ENCODE measurements at regions not wholly inside any gene's neighbourhood (a gene's known extent, or its start where the extent isn't known, plus 50 kb on each side); places are given as distances from the start of the nearest gene placed in this dataset.

DNA sequence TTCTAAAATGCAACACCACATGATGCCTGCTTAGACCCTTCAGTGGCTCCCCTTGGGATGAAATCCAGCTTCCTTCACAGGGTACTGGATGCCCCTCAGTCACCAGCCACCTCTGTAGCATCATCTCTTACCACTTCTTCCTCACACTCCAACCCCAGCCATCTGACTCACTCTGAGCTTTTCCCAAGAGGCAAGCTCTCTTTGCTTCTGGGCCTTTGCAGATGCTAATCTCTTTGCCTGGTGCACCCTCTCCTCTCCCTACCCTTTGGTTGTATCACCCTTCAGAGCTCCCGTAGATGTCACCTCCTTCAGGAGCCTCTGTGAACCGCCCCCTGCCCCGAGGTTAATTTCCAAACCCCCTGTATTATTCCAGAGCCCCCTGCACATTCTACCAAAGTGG, 164.8 kb upstream of the ZC3H12A start:
- no peak overlapping the region for H2AFZ ChIP-seq (ENCODE audit: low read depth)
- H3K4me1 ChIP-seq (ENCODE audit: low read depth, poor library complexity, severe bottlenecking), result no peaks in the 10 kb centered on the region
- H3K79me2 ChIP-seq (ENCODE audit: insufficient read depth, low read depth), result no peaks in the 10 kb centered on the region
- H4K20me1 ChIP-seq (ENCODE audit: insufficient read depth), result no peaks in the 10 kb centered on the region
- H3K27ac ChIP-seq, result no peak overlapping the region
- H3K4me2 ChIP-seq, result no peak overlapping the region
- H3K4me3 ChIP-seq (IDR thresholded peaks at IDR 0.05; ENCODE audit: insufficient read depth, low read depth, low read length), result no peak overlapping the region
- H3K9ac ChIP-seq, result no peak overlapping the region
- no peaks in the 10 kb centered on the region for H3K36me3 ChIP-seq (ENCODE audit: insufficient read depth)
- TF ChIP-seq, protein P1, sequence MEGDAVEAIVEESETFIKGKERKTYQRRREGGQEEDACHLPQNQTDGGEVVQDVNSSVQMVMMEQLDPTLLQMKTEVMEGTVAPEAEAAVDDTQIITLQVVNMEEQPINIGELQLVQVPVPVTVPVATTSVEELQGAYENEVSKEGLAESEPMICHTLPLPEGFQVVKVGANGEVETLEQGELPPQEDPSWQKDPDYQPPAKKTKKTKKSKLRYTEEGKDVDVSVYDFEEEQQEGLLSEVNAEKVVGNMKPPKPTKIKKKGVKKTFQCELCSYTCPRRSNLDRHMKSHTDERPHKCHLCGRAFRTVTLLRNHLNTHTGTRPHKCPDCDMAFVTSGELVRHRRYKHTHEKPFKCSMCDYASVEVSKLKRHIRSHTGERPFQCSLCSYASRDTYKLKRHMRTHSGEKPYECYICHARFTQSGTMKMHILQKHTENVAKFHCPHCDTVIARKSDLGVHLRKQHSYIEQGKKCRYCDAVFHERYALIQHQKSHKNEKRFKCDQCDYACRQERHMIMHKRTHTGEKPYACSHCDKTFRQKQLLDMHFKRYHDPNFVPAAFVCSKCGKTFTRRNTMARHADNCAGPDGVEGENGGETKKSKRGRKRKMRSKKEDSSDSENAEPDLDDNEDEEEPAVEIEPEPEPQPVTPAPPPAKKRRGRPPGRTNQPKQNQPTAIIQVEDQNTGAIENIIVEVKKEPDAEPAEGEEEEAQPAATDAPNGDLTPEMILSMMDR (conservative IDR thresholded peaks at IDR 0.05; ENCODE audit: low read depth, low read length), result no peak
- peaks cover 66% of the 10 kb centered on the region for H3K27me3 ChIP-seq (ENCODE audit: insufficient read depth, low read depth)

DNA sequence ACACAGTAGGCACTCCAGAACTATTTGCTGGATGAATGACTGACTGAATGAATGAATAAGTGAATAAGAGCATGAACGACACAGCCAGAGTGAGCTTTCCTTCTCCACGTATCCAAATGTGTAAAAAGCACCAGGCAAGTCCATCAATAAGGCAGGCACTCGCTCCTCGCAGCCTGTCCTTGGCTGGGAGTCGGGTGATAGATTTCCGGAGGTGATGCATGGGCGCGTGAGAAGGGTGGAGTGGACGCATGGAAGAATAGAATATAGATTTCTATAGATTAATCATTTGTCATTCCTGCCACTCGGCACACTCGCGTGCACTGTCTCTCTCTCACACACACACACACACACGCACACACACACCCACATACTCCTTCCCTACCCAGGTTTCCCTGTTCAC, 164.3 kb upstream of the ZC3H12A start:
- H4K20me1 ChIP-seq (ENCODE audit: insufficient read depth), result no peaks in the 10 kb centered on the region
- H3K36me3 ChIP-seq (ENCODE audit: insufficient read depth), result no peaks in the 10 kb centered on the region
- H2AFZ ChIP-seq (ENCODE audit: low read depth), result no peak overlapping the region
- no peak overlapping the region for H3K27ac ChIP-seq
- H3K4me3 ChIP-seq (IDR thresholded peaks at IDR 0.05; ENCODE audit: insufficient read depth, low read depth, low read length), result no peak overlapping the region
- TF ChIP-seq, protein P1 (conservative IDR thresholded peaks at IDR 0.05; ENCODE audit: low read depth, low read length), result no peak
- H3K9ac ChIP-seq, result no peak overlapping the region
- no peak overlapping the region for H3K4me2 ChIP-seq
- no peaks in the 10 kb centered on the region for H3K4me1 ChIP-seq (ENCODE audit: low read depth, poor library complexity, severe bottlenecking)
- H3K27me3 ChIP-seq (ENCODE audit: insufficient read depth, low read depth), result peaks cover 67% of the 10 kb centered on the region
- no peaks in the 10 kb centered on the region for H3K79me2 ChIP-seq (ENCODE audit: insufficient read depth, low read depth)

DNA sequence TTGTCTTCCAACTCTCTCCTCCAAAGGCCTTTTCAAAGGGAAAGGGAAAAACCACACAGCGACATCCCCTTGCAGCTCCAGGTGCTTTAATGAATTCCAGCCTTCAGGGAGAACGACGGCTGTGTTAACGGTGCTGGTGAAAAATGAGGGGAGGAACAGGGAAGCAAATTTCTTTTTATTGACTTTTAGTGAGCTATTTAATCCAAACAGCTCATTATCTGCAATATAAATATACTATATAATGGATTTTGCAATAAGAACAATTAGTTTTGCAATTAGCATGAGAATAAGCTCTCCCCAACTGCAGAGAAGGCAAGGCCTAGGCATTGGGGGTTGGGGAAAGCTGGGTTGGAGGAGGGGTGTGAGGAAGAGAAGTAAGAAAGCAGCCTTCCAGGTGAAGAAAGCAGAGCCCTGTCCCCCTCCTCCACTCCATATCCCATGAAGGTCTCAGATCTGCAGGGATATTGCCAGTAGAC, 159.0 kb upstream of the ZC3H12A start:
- Histone ChIP-seq H4K20me1 (ENCODE audit: insufficient read depth) (no peaks in the 10 kb centered on the region), H3K36me3 (ENCODE audit: insufficient read depth) (no peaks in the 10 kb centered on the region), H3K4me2 (no peak overlapping the region), H3K27me3 (ENCODE audit: insufficient read depth, low read depth) (peaks cover 52% of the 10 kb centered on the region), H3K27ac (no peak overlapping the region), H3K4me3 (IDR thresholded peaks at IDR 0.05; ENCODE audit: insufficient read depth, low read depth, low read length) (no peak overlapping the region), H2AFZ (ENCODE audit: low read depth) (no peak overlapping the region), H3K4me1 (ENCODE audit: low read depth, poor library complexity, severe bottlenecking) (no peaks in the 10 kb centered on the region), H3K9ac (no peak overlapping the region), H3K79me2 (ENCODE audit: insufficient read depth, low read depth) (no peaks in the 10 kb centered on the region)
- TF ChIP-seq, protein P1 (conservative IDR thresholded peaks at IDR 0.05; ENCODE audit: low read depth, low read length), result no peak

DNA sequence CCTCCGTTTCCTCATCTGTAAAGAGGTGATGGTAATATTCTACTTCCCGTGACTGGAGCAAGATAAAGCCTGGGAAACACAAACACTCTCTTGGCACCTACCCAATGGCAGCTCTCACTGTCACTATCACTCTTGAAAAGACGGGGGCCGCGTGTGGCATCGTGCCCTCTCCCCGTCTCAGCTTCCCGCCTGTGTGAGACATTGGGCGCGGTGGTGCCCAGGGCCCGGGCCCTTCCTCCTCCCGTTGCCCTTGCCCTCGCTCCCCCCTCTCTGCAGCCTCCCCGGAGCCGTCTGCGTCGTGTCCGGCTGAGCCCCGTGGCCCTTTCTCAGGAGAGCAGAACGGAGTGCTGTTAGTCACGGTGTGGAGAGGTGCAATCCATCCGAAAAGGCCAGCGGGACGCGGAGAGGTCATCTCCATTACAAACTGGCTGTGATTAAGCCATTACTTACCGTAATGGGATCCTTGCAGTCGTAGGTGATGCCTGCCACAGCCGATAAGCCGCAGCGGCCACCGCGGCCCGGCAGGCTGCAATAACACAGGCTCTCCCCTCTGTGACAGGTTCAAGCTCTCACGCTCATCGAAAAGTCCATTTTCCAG, 156.4 kb upstream of the ZC3H12A start:
- H3K4me2 ChIP-seq, result no peak overlapping the region
- TF ChIP-seq, protein P1 (conservative IDR thresholded peaks at IDR 0.05; ENCODE audit: low read depth, low read length), result no peak
- H3K9ac ChIP-seq, result no peak overlapping the region
- peaks cover 40% of the 10 kb centered on the region; the same call in 1 of the 2 replicates for H3K27me3 ChIP-seq (ENCODE audit: insufficient read depth, low read depth)
- H3K4me3 ChIP-seq (IDR thresholded peaks at IDR 0.05; ENCODE audit: insufficient read depth, low read depth, low read length), result no peak overlapping the region
- H4K20me1 ChIP-seq (ENCODE audit: insufficient read depth), result no peaks in the 10 kb centered on the region
- H3K4me1 ChIP-seq (ENCODE audit: low read depth, poor library complexity, severe bottlenecking), result no peaks in the 10 kb centered on the region
- H3K36me3 ChIP-seq (ENCODE audit: insufficient read depth), result no peaks in the 10 kb centered on the region
- no peak overlapping the region for H3K27ac ChIP-seq
- H2AFZ ChIP-seq (ENCODE audit: low read depth), result no peak overlapping the region
- H3K79me2 ChIP-seq (ENCODE audit: insufficient read depth, low read depth), result no peaks in the 10 kb centered on the region
